Suprapubic skin (tissue), 4 donors: ENCODE measurements at regions not wholly inside any gene's neighbourhood (a gene's known extent, or its start where the extent isn't known, plus 50 kb on each side); places are given as distances from the start of the nearest gene placed in this dataset.

ENCODE experiments used
- DNase-seq, 2 donors: peaks; one replicate each; pipeline ENCODE4 v3.0.0-alpha.2; 2019; ENCODE audit warnings: low spot score in 2 of 2
- H3K27ac ChIP-seq: fragments of 200-600 bp; sonication (generic); one replicate; pipeline ENCODE4 v1.5.1; 2019
- H3K27me3 ChIP-seq: fragments of 200-600 bp; sonication (generic); one replicate; pipeline ENCODE4 v1.5.1; 2019
- H3K36me3 ChIP-seq: fragments of 200-600 bp; sonication (generic); one replicate; pipeline ENCODE4 v1.5.1; 2019
- H3K4me1 ChIP-seq: fragments of 200-600 bp; sonication (generic); one replicate; pipeline ENCODE4 v1.5.1; 2019
- H3K4me3 ChIP-seq: fragments of 200-600 bp; sonication (generic); one replicate; pipeline ENCODE4 v1.5.1; 2019; ENCODE audit warnings: mild to moderate bottlenecking
- H3K9me3 ChIP-seq: fragments of 200-600 bp; sonication (generic); one replicate; pipeline ENCODE4 v1.5.1; 2019
- EP300 ChIP-seq: sonication (generic); formaldehyde crosslinking; IDR thresholded peaks from one replicate; pipeline ENCODE4 v1.6.1; 2017; ENCODE audit warnings: antibody characterized with exemption
- POLR2A ChIP-seq, 2 donors: fragments of 450-650 bp; IDR thresholded peaks; one replicate each; pipeline ENCODE4 v1.6.1; 2017; ENCODE audit warnings: antibody characterized with exemption in 2 of 2, mild to moderate bottlenecking in 2 of 2, moderate library complexity in 2 of 2
- POLR2AphosphoS5 ChIP-seq, 3 donors: sonication (generic); formaldehyde crosslinking; IDR thresholded peaks; one replicate each; pipeline ENCODE4 v1.6.1; 2017; ENCODE audit warnings: antibody characterized with exemption in 3 of 3
- WGBS: methylation state at CpG from one replicate; pipeline ENCODE4 v1.1.5; 2018; 5-methylcytosine and 5-hydroxymethylcytosine counted together
- TF ChIP-seq, protein P1 (sequence below), 2 donors: fragments of 200-600 bp in 1 of 2; fragments of 450-650 bp in 1 of 2; sonication (generic) in 1 of 2; IDR thresholded peaks; one replicate each; pipeline ENCODE4 v1.5.1; 2016 to 2019; ENCODE audit warnings: antibody characterized with exemption in 2 of 2, mild to moderate bottlenecking in 1 of 2, moderate library complexity in 1 of 2

DNA sequence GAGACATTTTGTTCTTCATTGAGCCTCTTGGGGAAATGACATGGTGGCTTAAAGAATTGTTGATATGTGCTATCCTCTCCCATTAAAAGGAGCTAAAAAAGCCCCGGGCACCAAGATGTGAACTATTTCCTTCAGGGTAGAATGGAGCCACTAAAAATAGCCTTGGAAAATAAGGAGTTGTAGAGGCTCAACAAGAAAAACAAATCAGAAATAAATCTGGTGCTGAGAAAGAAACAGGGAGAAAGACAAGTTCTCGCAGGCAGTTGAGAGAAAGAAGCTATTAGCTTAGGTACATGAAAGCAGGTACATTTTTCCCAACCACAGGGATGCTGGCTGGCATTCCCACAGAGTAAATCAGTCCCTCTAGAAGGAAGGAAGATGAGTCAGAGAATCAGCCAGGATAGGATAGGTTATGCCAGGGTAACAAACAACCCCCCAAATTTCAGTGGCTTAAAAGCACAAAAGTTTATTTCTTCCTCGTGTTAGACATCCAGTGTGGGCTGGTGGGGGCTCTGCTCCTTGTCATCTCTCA, 134.6 kb upstream of the ADRA1B start:
- Histone ChIP-seq H3K27ac (no peak overlapping the region), H3K4me3 (no peak overlapping the region), H3K27me3 (no peaks in the 10 kb centered on the region), H3K9me3 (no peaks in the 10 kb centered on the region), H3K36me3 (no peaks in the 10 kb centered on the region), H3K4me1 (peaks cover 8% of the 10 kb centered on the region)
- no peak for TF ChIP-seq POLR2A (IDR thresholded peaks at IDR 0.05)
- no peak for TF ChIP-seq EP300
- WGBS = 57% methylated on average over 3 of the region's 3 CpGs
- DNase-seq = no peak

DNA sequence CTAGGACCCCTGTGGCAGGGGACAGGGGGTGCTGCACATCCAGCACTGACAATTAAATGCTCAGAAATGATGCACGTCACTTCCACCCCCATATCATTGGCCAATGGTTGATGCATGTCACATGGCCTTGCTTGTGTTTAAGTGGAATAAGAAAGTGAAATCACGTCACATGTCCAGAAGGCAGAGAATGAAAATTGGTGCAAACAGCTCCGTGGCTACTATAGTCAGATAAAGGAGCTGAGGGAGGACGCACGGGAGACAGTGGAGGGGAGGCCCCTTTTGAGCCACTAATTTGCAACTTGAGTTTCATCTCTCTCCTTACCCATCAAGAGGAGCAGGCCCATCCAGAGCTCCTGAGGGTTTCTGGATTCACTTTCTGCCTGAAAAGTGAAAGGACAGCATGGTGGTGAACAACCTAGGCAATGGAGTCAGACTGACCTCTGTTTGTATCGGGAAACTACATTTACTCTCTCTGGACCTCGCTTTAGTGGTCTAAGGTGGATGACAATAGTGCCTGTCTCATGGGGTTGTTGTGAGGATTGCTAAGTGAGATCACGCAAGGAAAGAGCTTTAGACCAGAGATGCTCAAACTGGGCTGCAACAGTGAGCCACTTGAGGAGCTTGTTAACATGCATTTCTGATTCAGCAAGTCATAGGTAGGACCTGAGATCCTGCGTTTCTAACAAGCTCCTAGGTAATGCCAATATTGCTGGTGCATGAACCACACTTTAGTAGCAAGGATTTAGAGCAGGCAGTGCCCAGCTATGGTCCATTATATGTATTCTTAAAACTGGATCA, 133.9 kb upstream of the ADRA1B start:
- Histone ChIP-seq H3K27ac (no peak overlapping the region), H3K4me3 (no peak overlapping the region), H3K36me3 (no peaks in the 10 kb centered on the region), H3K27me3 (no peaks in the 10 kb centered on the region), H3K9me3 (no peaks in the 10 kb centered on the region), H3K4me1 (peaks cover 11% of the 10 kb centered on the region)
- no peak for TF ChIP-seq POLR2AphosphoS5 (IDR thresholded peaks at IDR 0.05)
- no peak for TF ChIP-seq EP300
- TF ChIP-seq POLR2A (IDR thresholded peaks at IDR 0.05) = no peak
- TF ChIP-seq, protein P1, sequence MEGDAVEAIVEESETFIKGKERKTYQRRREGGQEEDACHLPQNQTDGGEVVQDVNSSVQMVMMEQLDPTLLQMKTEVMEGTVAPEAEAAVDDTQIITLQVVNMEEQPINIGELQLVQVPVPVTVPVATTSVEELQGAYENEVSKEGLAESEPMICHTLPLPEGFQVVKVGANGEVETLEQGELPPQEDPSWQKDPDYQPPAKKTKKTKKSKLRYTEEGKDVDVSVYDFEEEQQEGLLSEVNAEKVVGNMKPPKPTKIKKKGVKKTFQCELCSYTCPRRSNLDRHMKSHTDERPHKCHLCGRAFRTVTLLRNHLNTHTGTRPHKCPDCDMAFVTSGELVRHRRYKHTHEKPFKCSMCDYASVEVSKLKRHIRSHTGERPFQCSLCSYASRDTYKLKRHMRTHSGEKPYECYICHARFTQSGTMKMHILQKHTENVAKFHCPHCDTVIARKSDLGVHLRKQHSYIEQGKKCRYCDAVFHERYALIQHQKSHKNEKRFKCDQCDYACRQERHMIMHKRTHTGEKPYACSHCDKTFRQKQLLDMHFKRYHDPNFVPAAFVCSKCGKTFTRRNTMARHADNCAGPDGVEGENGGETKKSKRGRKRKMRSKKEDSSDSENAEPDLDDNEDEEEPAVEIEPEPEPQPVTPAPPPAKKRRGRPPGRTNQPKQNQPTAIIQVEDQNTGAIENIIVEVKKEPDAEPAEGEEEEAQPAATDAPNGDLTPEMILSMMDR (IDR thresholded peaks at IDR 0.05) = no peak
- 95% methylated on average over 9 of the region's 9 CpGs for WGBS
- DNase-seq = no peak

DNA sequence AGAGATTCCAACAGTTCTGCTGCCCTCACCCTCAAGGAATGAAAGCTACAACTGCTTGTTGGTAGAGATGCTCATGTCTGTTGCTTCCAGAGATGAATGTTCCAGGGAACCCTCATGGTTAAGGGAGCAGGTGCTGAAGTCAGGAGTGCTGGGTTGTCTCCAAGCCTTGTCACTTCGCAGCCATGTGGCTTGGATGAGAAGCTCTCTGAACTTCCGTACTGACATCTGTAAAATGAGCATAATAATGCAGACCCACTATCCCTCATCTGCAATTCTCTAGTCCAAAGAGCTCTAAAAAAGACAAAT, 133.3 kb upstream of the ADRA1B start:
- Histone ChIP-seq H3K27ac (no peak overlapping the region), H3K4me3 (no peak overlapping the region), H3K27me3 (no peaks in the 10 kb centered on the region), H3K36me3 (no peaks in the 10 kb centered on the region), H3K9me3 (no peaks in the 10 kb centered on the region), H3K4me1 (peaks cover 11% of the 10 kb centered on the region)
- WGBS = 92% methylated on average over 2 of the region's 2 CpGs
- TF ChIP-seq, protein P1 (IDR thresholded peaks at IDR 0.05) = no peak
- no peak for TF ChIP-seq POLR2AphosphoS5 (IDR thresholded peaks at IDR 0.05)
- no peak for TF ChIP-seq EP300
- no peak for TF ChIP-seq POLR2A (IDR thresholded peaks at IDR 0.05)
- no peak for DNase-seq

DNA sequence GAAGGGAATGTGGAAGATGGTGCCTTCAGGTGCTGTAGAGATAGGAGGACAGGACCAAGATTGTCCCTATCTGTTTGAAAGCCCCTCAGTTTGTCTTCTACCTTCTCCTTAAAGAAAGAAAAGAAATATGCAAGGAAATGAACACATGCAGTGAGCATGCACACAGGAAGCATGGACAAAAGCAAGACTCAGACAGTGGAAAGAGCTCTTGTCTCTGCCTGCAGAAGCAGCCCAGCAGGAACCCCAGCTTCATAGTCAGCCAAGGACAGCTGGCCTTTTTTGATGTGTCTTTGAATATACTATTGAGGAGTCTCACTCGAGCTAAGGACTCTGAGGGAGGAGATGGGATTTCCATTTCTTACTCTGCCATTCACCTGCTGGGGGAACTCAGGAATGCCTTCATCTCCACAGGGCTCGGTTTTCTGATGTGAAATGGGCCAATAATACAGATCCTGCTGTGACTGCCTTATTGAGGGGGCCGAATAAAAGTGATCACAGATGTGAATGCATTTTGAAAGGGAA, 132.5 kb upstream of the ADRA1B start:
- H3K9me3 ChIP-seq = no peaks in the 10 kb centered on the region
- no peaks in the 10 kb centered on the region for H3K36me3 ChIP-seq
- 82% methylated on average over 3 of the region's 3 CpGs for WGBS

DNA sequence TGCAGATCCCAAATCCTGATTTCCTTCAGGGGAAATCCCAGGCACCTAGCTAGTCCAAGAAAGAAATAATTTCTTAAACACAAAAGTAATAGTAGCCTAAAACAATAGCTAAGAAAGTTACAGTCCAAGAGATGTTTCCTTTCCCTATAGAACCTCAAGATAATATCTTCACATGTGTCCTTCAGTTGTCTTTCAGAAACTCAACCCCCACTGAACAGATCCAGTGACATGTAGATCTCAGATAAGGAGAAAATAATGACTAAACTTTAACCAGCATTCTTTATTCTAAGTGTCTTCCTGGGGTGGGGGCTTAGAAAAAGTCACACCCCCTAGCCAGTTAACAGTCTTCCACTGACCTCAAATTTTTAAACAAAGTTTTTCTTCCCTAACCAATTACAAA, 131.3 kb upstream of the ADRA1B start:
- no peak overlapping the region for H3K27ac ChIP-seq
- no peak for DNase-seq
- no peaks in the 10 kb centered on the region for H3K27me3 ChIP-seq
- no peaks in the 10 kb centered on the region for H3K9me3 ChIP-seq
- no peak for TF ChIP-seq EP300
- TF ChIP-seq, protein P1 (IDR thresholded peaks at IDR 0.05) = no peak
- TF ChIP-seq POLR2A (IDR thresholded peaks at IDR 0.05) = no peak
- no peak for TF ChIP-seq POLR2AphosphoS5 (IDR thresholded peaks at IDR 0.05)
- H3K36me3 ChIP-seq = no peaks in the 10 kb centered on the region
- H3K4me3 ChIP-seq = no peak overlapping the region
- H3K4me1 ChIP-seq = peaks cover 16% of the 10 kb centered on the region

More for the DNA sequence above, 132.5 kb upstream of the ADRA1B start:
- TF ChIP-seq POLR2AphosphoS5 (IDR thresholded peaks at IDR 0.05) (no peak), POLR2A (IDR thresholded peaks at IDR 0.05) (no peak), EP300 (no peak)
- TF ChIP-seq, protein P1 (IDR thresholded peaks at IDR 0.05) = no peak
- peaks cover 12% of the 10 kb centered on the region for H3K4me1 ChIP-seq
- H3K27me3 ChIP-seq = no peaks in the 10 kb centered on the region
- H3K4me3 ChIP-seq = no peak overlapping the region
- no peak overlapping the region for H3K27ac ChIP-seq
- no peak for DNase-seq
